HEK293T (cell line): ENCODE measurements at regions not wholly inside any gene's neighbourhood (a gene's known extent, or its start where the extent isn't known, plus 50 kb on each side); places are given as distances from the start of the nearest gene placed in this dataset.

Experiments
- CTCF ChIA-PET: fragments of 350-600 bp; formaldehyde crosslinking; extraction: SDS; loops from one replicate; lab custom pipeline; 2021; ENCODE audit warnings: antibody characterized with exemption, inconsistent platforms; lab: Yijun Ruan, JAX
- POLR2A ChIA-PET: fragments of 350-600 bp; formaldehyde crosslinking; extraction: SDS; loops from one replicate; lab custom pipeline; 2020; ENCODE audit warnings: antibody characterized with exemption, inconsistent platforms; lab: Yijun Ruan, JAX
- DNase-seq: peaks from one replicate; pipeline ENCODE4 v3.0.0; 2012; ENCODE audit warnings: mixed read lengths; ENCODE audit errors: extremely low spot score
- ARNT ChIP-seq: fragments of 450-650 bp; IDR thresholded peaks from 2 replicates; pipeline ENCODE4 v1.6.1; 2017; ENCODE audit warnings: mild to moderate bottlenecking
- BHLHE40 ChIP-seq: fragments of 450-650 bp; IDR thresholded peaks from 2 replicates; pipeline ENCODE4 v1.6.1; 2016; ENCODE audit warnings: mild to moderate bottlenecking, moderate library complexity, borderline replicate concordance
- CTBP1 ChIP-seq: fragments of 450-650 bp; IDR thresholded peaks from 2 replicates; pipeline ENCODE4 v1.6.1; 2016; ENCODE audit warnings: borderline replicate concordance
- ELF4 ChIP-seq: fragments of 450-650 bp; IDR thresholded peaks from 2 replicates; pipeline ENCODE4 v1.6.1; 2017; ENCODE audit warnings: antibody characterized with exemption
- FOXA1 ChIP-seq: fragments of 450-650 bp; IDR thresholded peaks from 2 replicates; pipeline ENCODE4 v1.6.1; 2016; ENCODE audit warnings: mild to moderate bottlenecking
- FOXK2 ChIP-seq: fragments of 450-650 bp; IDR thresholded peaks from 2 replicates; pipeline ENCODE4 v1.6.1; 2016; ENCODE audit warnings: mild to moderate bottlenecking
- FOXM1 ChIP-seq: fragments of 450-650 bp; IDR thresholded peaks from 2 replicates; pipeline ENCODE4 v1.6.1; 2017; ENCODE audit warnings: mild to moderate bottlenecking, borderline replicate concordance
- HDGF ChIP-seq: fragments of 450-650 bp; IDR thresholded peaks from 2 replicates; pipeline ENCODE4 v1.6.1; 2017; ENCODE audit warnings: antibody characterized with exemption, borderline replicate concordance
- L3MBTL2 ChIP-seq: fragments of 450-650 bp; conservative IDR thresholded peaks from 2 replicates; pipeline ENCODE4 v1.6.1; 2016; ENCODE audit warnings: mild to moderate bottlenecking
- LEF1 ChIP-seq: fragments of 450-650 bp; IDR thresholded peaks from 2 replicates; pipeline ENCODE4 v1.6.1; 2017; ENCODE audit warnings: mild to moderate bottlenecking, borderline replicate concordance
- NFRKB ChIP-seq: fragments of 450-650 bp; IDR thresholded peaks from 2 replicates; pipeline ENCODE4 v1.6.1; 2016; ENCODE audit warnings: mild to moderate bottlenecking, moderate library complexity
- PKNOX1 ChIP-seq: fragments of 450-650 bp; IDR thresholded peaks from 2 replicates; pipeline ENCODE4 v1.6.1; 2016
- SP1 ChIP-seq: fragments of 450-650 bp; IDR thresholded peaks from 2 replicates; pipeline ENCODE4 v1.6.1; 2017
- SUZ12 ChIP-seq: fragments of 450-650 bp; IDR thresholded peaks from 2 replicates; pipeline ENCODE4 v1.6.1; 2016; ENCODE audit warnings: mild to moderate bottlenecking
- TARDBP ChIP-seq: fragments of 450-650 bp; IDR thresholded peaks from 2 replicates; pipeline ENCODE4 v1.6.1; 2016
- ZNF384 ChIP-seq: fragments of 450-650 bp; IDR thresholded peaks from 2 replicates; pipeline ENCODE4 v1.6.1; 2016

GRCh38 chr2:81242501-81242900 is 937.9 kb upstream of the LRRTM1 start:
- no peak for DNase-seq
- ChIA-PET CTCF (no interaction called here), POLR2A (no interaction called here)
- TF ChIP-seq ARNT (no peak), ELF4 (no peak), CTBP1 (no peak), LEF1 (no peak)

- no peak for DNase-seq
- ChIA-PET POLR2A (no interaction called here), CTCF (no interaction called here)
- no peak for TF ChIP-seq CTBP1
- no peak for TF ChIP-seq SP1
- TF ChIP-seq FOXM1 = no peak
- no peak for TF ChIP-seq NFRKB
- TF ChIP-seq ARNT = no peak
- no peak for TF ChIP-seq PKNOX1
- TF ChIP-seq TARDBP = no peak
- no peak for TF ChIP-seq ZNF384
- TF ChIP-seq LEF1 = no peak
- no peak for TF ChIP-seq L3MBTL2
- TF ChIP-seq FOXK2 = no peak
- TF ChIP-seq ELF4 = no peak
- TF ChIP-seq SUZ12 = no peak
- no peak for TF ChIP-seq BHLHE40
Measured at GRCh38 chr2:81238462-81238861, 933.9 kb upstream of the LRRTM1 start.

- DNase-seq = no peak
- ChIA-PET POLR2A (no interaction called here), CTCF (no interaction called here)
- no peak for TF ChIP-seq ELF4
- no peak for TF ChIP-seq L3MBTL2
- TF ChIP-seq NFRKB = no peak
- TF ChIP-seq SUZ12 = no peak
- TF ChIP-seq ARNT = no peak
- TF ChIP-seq SP1 = no peak
- no peak for TF ChIP-seq LEF1
- TF ChIP-seq FOXA1 = no peak
- TF ChIP-seq FOXM1 = no peak
- no peak for TF ChIP-seq ZNF384
- TF ChIP-seq PKNOX1 = no peak
- TF ChIP-seq BHLHE40 = no peak
- TF ChIP-seq TARDBP = no peak
- no peak for TF ChIP-seq CTBP1
- TF ChIP-seq HDGF = no peak
Measured at GRCh38 chr2:81235601-81236000, 931.0 kb upstream of the LRRTM1 start.

GRCh38 chr2:81234711-81235110 is 930.2 kb upstream of the LRRTM1 start:
- ChIA-PET POLR2A (no interaction called here), CTCF (no interaction called here)
- no peak for DNase-seq
- TF ChIP-seq ZNF384 (no peak), ARNT (no peak), SUZ12 (no peak), LEF1 (no peak), NFRKB (no peak), L3MBTL2 (no peak), PKNOX1 (no peak), BHLHE40 (no peak), SP1 (no peak), FOXA1 (no peak), TARDBP (no peak)

GRCh38 chr2:81225756-81226155 is 921.2 kb upstream of the LRRTM1 start:
- DNase-seq = no peak
- TF ChIP-seq BHLHE40 (no peak), ZNF384 (no peak), PKNOX1 (no peak), L3MBTL2 (no peak), CTBP1 (no peak), HDGF (no peak), FOXK2 (no peak), SUZ12 (no peak)
- POLR2A ChIA-PET = no interaction called here
- CTCF ChIA-PET = no interaction called here

GRCh38 chr2:81213598-81213997 is 909.0 kb upstream of the LRRTM1 start:
- DNase-seq = no peak
- CTCF ChIA-PET = no interaction called here

GRCh38 chr2:81206216-81206615 is 901.7 kb upstream of the LRRTM1 start:
- DNase-seq = no peak
- ChIA-PET CTCF (no interaction called here), POLR2A (no interaction called here)
- TF ChIP-seq ELF4 = no peak
- TF ChIP-seq ZNF384 = no peak

More at GRCh38 chr2:81213598-81213997, 909.0 kb upstream of the LRRTM1 start:
- TF ChIP-seq LEF1 = no peak
- POLR2A ChIA-PET = no interaction called here
